Coronary artery (tissue), 2 donors: ENCODE measurements at regions not wholly inside any gene's neighbourhood (a gene's known extent, or its start where the extent isn't known, plus 50 kb on each side); places are given as distances from the start of the nearest gene placed in this dataset.
"Not testable (repeated sequence)": the region's sequence is repeated elsewhere in the genome, so short reads cannot be mapped to it uniquely, and the experiment has no call there.

ENCODE experiments used
- DNase-seq: peaks from one replicate; pipeline ENCODE4 v3.0.0-alpha.2; 2017; ENCODE audit warnings: low spot score
- H3K27ac ChIP-seq, 2 donors: fragments of 200-600 bp; sonication (generic); one replicate each; pipeline ENCODE4 v1.5.1; 2016 to 2019
- H3K4me3 ChIP-seq: fragments of 200-600 bp; sonication (generic); 2 replicates; pipeline ENCODE4 v1.5.1; 2016; ENCODE audit warnings: mild to moderate bottlenecking, moderate library complexity
- TF ChIP-seq, protein P1 (sequence below): fragments of 200-600 bp; sonication (generic); IDR thresholded peaks from one replicate; pipeline ENCODE4 v1.5.1; 2019; ENCODE audit warnings: antibody characterized with exemption

DNA sequence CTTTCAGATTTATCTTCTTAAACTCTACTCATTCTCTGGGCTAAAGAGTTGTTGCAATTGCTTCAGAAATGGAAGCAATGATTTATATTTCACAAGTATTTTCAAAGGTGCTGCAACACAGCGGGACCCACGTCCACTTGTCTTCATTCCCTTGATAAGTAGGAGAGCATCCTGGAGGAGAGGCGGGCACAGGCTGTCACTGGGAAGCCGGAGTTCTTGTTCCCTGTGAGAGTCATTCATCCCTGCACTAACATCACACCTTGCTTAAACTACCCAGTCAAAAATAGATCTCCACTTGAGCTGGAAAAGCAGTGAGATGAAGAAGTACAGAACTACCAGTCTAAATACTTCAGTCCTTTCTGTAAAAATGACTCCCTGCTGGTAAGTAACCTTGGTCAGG lies 160.5 kb upstream of the RASSF8 start:
- DNase-seq = no peak
- H3K4me3 ChIP-seq = no peak overlapping the region
- H3K27ac ChIP-seq = no peak overlapping the region
- TF ChIP-seq, protein P1, sequence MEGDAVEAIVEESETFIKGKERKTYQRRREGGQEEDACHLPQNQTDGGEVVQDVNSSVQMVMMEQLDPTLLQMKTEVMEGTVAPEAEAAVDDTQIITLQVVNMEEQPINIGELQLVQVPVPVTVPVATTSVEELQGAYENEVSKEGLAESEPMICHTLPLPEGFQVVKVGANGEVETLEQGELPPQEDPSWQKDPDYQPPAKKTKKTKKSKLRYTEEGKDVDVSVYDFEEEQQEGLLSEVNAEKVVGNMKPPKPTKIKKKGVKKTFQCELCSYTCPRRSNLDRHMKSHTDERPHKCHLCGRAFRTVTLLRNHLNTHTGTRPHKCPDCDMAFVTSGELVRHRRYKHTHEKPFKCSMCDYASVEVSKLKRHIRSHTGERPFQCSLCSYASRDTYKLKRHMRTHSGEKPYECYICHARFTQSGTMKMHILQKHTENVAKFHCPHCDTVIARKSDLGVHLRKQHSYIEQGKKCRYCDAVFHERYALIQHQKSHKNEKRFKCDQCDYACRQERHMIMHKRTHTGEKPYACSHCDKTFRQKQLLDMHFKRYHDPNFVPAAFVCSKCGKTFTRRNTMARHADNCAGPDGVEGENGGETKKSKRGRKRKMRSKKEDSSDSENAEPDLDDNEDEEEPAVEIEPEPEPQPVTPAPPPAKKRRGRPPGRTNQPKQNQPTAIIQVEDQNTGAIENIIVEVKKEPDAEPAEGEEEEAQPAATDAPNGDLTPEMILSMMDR = no peak

DNA sequence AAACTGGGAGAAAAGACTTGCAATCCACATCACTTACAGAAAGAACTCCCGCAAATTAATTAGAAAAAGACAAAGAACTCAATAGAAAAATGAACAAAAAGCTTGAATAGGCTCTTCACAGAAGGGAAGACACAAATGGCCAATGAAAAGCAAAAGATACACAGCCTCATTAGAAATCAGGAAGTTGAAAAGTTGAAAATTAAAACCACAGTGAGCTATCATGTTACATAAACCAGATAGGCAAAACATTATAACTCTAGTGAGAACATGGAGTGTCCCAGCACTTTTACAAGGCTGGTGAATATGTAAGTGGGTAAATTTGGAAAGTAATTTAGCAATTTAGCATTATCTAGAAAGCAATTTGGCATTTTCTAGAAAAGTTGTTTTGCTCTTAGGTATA lies 158.4 kb upstream of the RASSF8 start:
- Histone ChIP-seq H3K27ac (no peak overlapping the region), H3K4me3 (no peak overlapping the region)
- TF ChIP-seq, protein P1 = no peak
- DNase-seq = no peak

DNA sequence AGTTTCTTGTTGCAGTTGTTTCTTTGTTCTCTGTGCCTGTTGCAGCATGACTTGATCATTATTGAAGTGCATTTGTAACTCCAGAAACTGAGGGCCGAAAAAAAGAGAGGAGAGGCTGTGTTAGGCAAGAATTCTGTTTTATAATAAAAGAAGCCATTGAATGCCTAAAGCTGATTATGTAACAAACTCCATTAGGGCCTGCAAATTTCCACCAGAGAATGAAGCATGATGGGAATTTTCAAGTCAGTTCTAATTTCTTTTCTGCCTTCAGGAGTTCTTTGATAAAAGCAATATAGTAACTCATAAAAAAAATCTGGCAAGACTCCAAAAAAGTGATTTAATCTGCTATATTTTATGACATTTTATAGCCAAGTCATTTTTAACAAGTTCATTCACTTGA lies 156.7 kb upstream of the RASSF8 start:
- TF ChIP-seq, protein P1 = no peak
- no peak for DNase-seq
- Histone ChIP-seq H3K27ac (no peak overlapping the region), H3K4me3 (no peak overlapping the region)

- no peak for DNase-seq
- TF ChIP-seq, protein P1 = no peak
- H3K27ac ChIP-seq = no peak overlapping the region
- no peak overlapping the region for H3K4me3 ChIP-seq
These were observed 156.3 kb upstream of the RASSF8 start for GRCh38 chr12:25802143-25802542.

- DNase-seq, H3K4me3 ChIP-seq, H3K27ac ChIP-seq: not testable (repeated sequence)
These were observed 155.3 kb upstream of the RASSF8 start for GRCh38 chr12:25803029-25803664.

DNA sequence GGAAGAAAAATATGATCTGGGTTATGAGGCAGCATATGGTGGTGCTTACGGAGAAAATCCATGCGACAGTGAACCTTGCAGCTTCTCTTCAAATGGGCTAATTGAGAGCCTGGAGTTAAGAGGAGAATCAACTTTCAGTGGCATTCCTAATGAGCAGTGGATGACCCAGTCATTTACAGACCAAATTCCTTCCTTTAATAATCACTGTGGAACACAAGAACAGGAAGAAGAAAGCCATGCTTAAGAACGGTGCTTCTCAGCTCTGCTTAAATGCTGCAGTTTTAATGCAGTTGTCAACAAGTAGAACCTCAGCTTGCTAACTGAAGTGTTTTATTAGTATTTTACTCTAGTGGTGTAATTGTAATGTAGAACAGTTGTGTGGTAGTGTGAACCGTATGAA lies 154.2 kb upstream of the RASSF8 start:
- DNase-seq, H3K4me3 ChIP-seq, H3K27ac ChIP-seq: not testable (repeated sequence)

- H3K27ac ChIP-seq = no peak overlapping the region
- DNase-seq = no peak
- TF ChIP-seq, protein P1 = no peak
- no peak overlapping the region for H3K4me3 ChIP-seq
These were observed 152.2 kb upstream of the RASSF8 start for GRCh38 chr12:25806271-25806670.

GRCh38 chr12:25808604-25809003 lies 149.9 kb upstream of the RASSF8 start:
- H3K4me3 ChIP-seq = no peak overlapping the region
- no peak overlapping the region for H3K27ac ChIP-seq
- TF ChIP-seq, protein P1 = no peak
- DNase-seq = no peak
